Gastroesophageal sphincter (tissue), 3 donors: ENCODE measurements at regions not wholly inside any gene's neighbourhood (a gene's known extent, or its start where the extent isn't known, plus 50 kb on each side); places are given as distances from the start of the nearest gene placed in this dataset.

Experiments used
- EP300 ChIP-seq: sonication (generic); formaldehyde crosslinking; IDR thresholded peaks from one replicate; pipeline ENCODE4 v1.6.1; 2017; ENCODE audit warnings: antibody characterized with exemption, mild to moderate bottlenecking
- POLR2A ChIP-seq, 2 donors: fragments of 450-650 bp; IDR thresholded peaks; one replicate each; pipeline ENCODE4 v1.6.1; 2017; ENCODE audit warnings: antibody characterized with exemption in 2 of 2, mild to moderate bottlenecking in 2 of 2, moderate library complexity in 1 of 2
- TF ChIP-seq, protein P1 (sequence below), 4 experiments: fragments of 200-600 bp in 2 of 4; fragments of 450-650 bp in 2 of 4; sonication (generic) in 1 of 4; IDR thresholded peaks; one replicate each; pipeline ENCODE4 v1.5.1; 2017 to 2019; ENCODE audit warnings: antibody characterized with exemption in 4 of 4, mild to moderate bottlenecking in 2 of 4, moderate library complexity in 2 of 4

DNA sequence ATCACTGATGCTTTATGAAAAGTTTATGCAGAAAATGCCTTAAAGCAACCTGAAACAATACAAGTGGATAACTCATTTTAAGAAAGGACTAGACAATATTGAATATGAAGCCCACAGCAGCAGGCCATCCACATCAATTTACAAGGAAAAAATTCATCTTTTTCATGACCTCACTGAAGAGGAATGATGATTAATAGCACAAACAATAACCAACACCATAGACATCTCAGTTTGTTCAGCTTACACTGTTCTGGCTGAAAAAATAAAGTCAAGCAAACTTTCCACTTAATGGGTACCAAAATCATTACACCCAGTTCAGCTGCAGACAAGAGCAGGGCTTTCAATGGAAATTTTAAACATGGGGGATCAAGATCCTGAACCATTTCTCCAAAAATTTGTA is 380.6 kb upstream of the NEGR1 start:
- TF ChIP-seq, protein P1, sequence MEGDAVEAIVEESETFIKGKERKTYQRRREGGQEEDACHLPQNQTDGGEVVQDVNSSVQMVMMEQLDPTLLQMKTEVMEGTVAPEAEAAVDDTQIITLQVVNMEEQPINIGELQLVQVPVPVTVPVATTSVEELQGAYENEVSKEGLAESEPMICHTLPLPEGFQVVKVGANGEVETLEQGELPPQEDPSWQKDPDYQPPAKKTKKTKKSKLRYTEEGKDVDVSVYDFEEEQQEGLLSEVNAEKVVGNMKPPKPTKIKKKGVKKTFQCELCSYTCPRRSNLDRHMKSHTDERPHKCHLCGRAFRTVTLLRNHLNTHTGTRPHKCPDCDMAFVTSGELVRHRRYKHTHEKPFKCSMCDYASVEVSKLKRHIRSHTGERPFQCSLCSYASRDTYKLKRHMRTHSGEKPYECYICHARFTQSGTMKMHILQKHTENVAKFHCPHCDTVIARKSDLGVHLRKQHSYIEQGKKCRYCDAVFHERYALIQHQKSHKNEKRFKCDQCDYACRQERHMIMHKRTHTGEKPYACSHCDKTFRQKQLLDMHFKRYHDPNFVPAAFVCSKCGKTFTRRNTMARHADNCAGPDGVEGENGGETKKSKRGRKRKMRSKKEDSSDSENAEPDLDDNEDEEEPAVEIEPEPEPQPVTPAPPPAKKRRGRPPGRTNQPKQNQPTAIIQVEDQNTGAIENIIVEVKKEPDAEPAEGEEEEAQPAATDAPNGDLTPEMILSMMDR (IDR thresholded peaks at IDR 0.05) = no peak
- TF ChIP-seq EP300 = no peak
- no peak for TF ChIP-seq POLR2A (IDR thresholded peaks at IDR 0.05)
